ENCODE measurements at regions not wholly inside any gene's neighbourhood (a gene's known extent, or its start where the extent isn't known, plus 50 kb on each side); places are given as distances from the start of the nearest gene placed in this dataset.

DNA sequence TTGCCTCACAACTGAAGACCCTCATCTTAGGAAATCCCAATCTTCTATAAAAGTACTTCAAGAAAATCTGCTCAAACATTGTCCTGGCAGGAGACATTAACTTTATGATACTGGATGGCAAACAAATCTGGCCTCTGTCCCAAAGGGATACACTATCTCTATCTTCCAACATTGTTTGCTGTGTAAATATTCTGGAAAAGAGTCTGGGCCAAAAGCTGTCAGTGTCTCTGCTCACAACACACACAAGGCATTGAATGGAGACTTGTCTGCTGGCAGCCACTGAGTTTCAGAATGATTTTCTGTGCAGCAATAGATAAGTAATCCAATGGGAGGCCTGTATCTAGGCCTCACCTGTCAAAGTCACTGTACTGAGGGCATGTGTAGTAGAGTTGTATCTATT is 471.1 kb downstream of the DMAC1 start (continued):
- TF ChIP-seq SUZ12 (IDR thresholded peaks at IDR 0.05; ENCODE audit: low read length) = no peak
- TF ChIP-seq, protein P1, sequence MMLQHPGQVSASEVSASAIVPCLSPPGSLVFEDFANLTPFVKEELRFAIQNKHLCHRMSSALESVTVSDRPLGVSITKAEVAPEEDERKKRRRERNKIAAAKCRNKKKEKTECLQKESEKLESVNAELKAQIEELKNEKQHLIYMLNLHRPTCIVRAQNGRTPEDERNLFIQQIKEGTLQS (IDR thresholded peaks at IDR 0.05; ENCODE audit: insufficient read depth, low read depth, low read length) = no peak

Measured in H1 (cell line).